ENCODE measurements at regions not wholly inside any gene's neighbourhood (a gene's known extent, or its start where the extent isn't known, plus 50 kb on each side); places are given as distances from the start of the nearest gene placed in this dataset.

GRCh38 chr3:30945291-30945690, 50.8 kb upstream of the GADL1 start:
- H3K36me3 ChIP-seq: no peaks in the 10 kb centered on the region
- no peaks in the 10 kb centered on the region for H3K9me3 ChIP-seq
- no peaks in the 10 kb centered on the region for H3K4me1 ChIP-seq
- intact Hi-C loops (cut with DNase I; ENCODE audit: low total_unique reads): no loop called here
- TF ChIP-seq POLR2A (IDR thresholded peaks at IDR 0.05) (no peak), POLR2AphosphoS5 (IDR thresholded peaks at IDR 0.05) (no peak)
- TF ChIP-seq, protein P1, sequence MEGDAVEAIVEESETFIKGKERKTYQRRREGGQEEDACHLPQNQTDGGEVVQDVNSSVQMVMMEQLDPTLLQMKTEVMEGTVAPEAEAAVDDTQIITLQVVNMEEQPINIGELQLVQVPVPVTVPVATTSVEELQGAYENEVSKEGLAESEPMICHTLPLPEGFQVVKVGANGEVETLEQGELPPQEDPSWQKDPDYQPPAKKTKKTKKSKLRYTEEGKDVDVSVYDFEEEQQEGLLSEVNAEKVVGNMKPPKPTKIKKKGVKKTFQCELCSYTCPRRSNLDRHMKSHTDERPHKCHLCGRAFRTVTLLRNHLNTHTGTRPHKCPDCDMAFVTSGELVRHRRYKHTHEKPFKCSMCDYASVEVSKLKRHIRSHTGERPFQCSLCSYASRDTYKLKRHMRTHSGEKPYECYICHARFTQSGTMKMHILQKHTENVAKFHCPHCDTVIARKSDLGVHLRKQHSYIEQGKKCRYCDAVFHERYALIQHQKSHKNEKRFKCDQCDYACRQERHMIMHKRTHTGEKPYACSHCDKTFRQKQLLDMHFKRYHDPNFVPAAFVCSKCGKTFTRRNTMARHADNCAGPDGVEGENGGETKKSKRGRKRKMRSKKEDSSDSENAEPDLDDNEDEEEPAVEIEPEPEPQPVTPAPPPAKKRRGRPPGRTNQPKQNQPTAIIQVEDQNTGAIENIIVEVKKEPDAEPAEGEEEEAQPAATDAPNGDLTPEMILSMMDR (IDR thresholded peaks at IDR 0.05): no peak
- no peaks in the 10 kb centered on the region for H3K27me3 ChIP-seq
- H3K4me3 ChIP-seq: no peak overlapping the region
- no peak for DNase-seq (ENCODE audit: low spot score in 2 of 2)
- H3K27ac ChIP-seq: no peak overlapping the region

DNA sequence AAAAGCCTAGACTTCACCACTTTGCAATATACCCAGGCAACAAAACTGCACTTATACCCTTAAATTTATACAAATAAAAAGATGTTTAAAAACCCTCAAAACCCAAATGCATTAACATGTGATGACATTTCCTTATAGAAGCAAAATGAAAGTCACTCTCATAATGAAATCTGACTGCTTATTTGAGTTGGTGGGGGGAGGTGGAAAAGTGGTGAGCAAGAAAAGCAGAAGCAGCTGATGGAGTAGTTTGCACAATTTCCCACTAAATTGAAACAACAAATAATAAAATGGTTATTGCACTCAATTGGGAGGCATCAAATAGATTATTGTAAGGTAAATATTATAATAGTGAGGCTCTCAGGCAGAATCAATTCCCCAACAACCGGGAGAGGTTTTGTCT, 54.0 kb upstream of the GADL1 start:
- intact Hi-C loops (cut with DNase I; ENCODE audit: low total_unique reads): no loop called here
- Histone ChIP-seq H3K36me3 (no peaks in the 10 kb centered on the region), H3K4me1 (no peaks in the 10 kb centered on the region), H3K9me3 (no peaks in the 10 kb centered on the region), H3K4me3 (no peak overlapping the region), H3K27me3 (no peaks in the 10 kb centered on the region), H3K27ac (no peak overlapping the region)
- no peak for DNase-seq (ENCODE audit: low spot score in 2 of 2)
- TF ChIP-seq POLR2AphosphoS5 (IDR thresholded peaks at IDR 0.05) (no peak), POLR2A (IDR thresholded peaks at IDR 0.05) (no peak)
- TF ChIP-seq, protein P1 (IDR thresholded peaks at IDR 0.05): no peak

GRCh38 chr3:30951826-30952225, 57.4 kb upstream of the GADL1 start:
- Histone ChIP-seq H3K9me3 (no peaks in the 10 kb centered on the region), H3K4me1 (no peaks in the 10 kb centered on the region), H3K27ac (no peak overlapping the region), H3K4me3 (no peak overlapping the region), H3K27me3 (no peaks in the 10 kb centered on the region), H3K36me3 (no peaks in the 10 kb centered on the region)
- intact Hi-C loops (cut with DNase I; ENCODE audit: low total_unique reads): no loop called here
- TF ChIP-seq POLR2A (IDR thresholded peaks at IDR 0.05) (no peak), POLR2AphosphoS5 (IDR thresholded peaks at IDR 0.05) (no peak)
- TF ChIP-seq, protein P1 (IDR thresholded peaks at IDR 0.05): no peak
- no peak for DNase-seq (ENCODE audit: low spot score in 2 of 2)

DNA sequence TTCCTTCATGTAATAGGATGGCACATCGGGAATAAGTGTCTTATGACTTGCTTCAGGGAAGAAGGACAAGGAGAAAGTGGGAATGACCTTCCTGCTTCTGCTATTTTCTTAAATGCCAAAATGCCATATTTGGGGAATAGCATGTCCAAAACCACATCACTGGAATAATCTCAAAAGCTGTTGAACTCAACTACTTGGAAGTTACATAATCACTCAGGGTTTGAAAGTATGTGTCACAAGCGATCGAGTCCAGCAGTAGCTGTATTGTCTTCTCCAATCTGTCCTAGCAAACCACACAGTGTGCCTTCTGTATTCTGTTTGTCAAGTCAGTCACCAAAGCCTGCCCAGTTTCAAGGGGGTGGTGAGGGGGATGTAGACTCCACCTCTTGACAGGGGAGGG, 58.3 kb upstream of the GADL1 start:
- Histone ChIP-seq H3K9me3 (no peaks in the 10 kb centered on the region), H3K4me1 (no peaks in the 10 kb centered on the region), H3K27me3 (no peaks in the 10 kb centered on the region), H3K36me3 (no peaks in the 10 kb centered on the region), H3K4me3 (no peak overlapping the region), H3K27ac (no peak overlapping the region)
- no peak for TF ChIP-seq POLR2AphosphoS5 (IDR thresholded peaks at IDR 0.05)
- TF ChIP-seq, protein P1 (IDR thresholded peaks at IDR 0.05): no peak
- no peak for TF ChIP-seq POLR2A (IDR thresholded peaks at IDR 0.05)
- intact Hi-C loops (cut with DNase I; ENCODE audit: low total_unique reads): no loop called here
- DNase-seq (ENCODE audit: low spot score in 2 of 2): no peak

GRCh38 chr3:30954426-30954825, 60.0 kb upstream of the GADL1 start:
- TF ChIP-seq, protein P1 (IDR thresholded peaks at IDR 0.05): no peak
- no peak for TF ChIP-seq POLR2A (IDR thresholded peaks at IDR 0.05)
- TF ChIP-seq POLR2AphosphoS5 (IDR thresholded peaks at IDR 0.05): no peak
- H3K4me1 ChIP-seq: no peaks in the 10 kb centered on the region
- intact Hi-C loops (cut with DNase I; ENCODE audit: low total_unique reads): no loop called here
- no peak overlapping the region for H3K4me3 ChIP-seq
- no peak overlapping the region for H3K27ac ChIP-seq
- DNase-seq (ENCODE audit: low spot score in 2 of 2): no peak
- peaks cover 6 to 7% of the 10 kb centered on the region in 2 donors for H3K9me3 ChIP-seq
- no peaks in the 10 kb centered on the region for H3K27me3 ChIP-seq
- H3K36me3 ChIP-seq: no peaks in the 10 kb centered on the region

All from breast epithelium (tissue), 4 donors.